Retinal pigment epithelial cell (primary cell): ENCODE measurements at regions not wholly inside any gene's neighbourhood (a gene's known extent, or its start where the extent isn't known, plus 50 kb on each side); places are given as distances from the start of the nearest gene placed in this dataset.

ENCODE experiments used
- DNase-seq: peaks from one replicate; pipeline ENCODE4 v3.0.0-alpha.2; 2010; ENCODE audit warnings: low read depth
- H3K4me3 ChIP-seq: 2 replicates; pipeline ENCODE4 v1.5.1; 2011; ENCODE audit warnings: mild to moderate bottlenecking, low read length, control low read depth, moderate library complexity
- TF ChIP-seq, protein P1 (sequence below): conservative IDR thresholded peaks from 2 replicates; pipeline ENCODE4 v1.5.1; 2011; ENCODE audit warnings: low read depth, low read length, control low read depth, inconsistent platforms

DNA sequence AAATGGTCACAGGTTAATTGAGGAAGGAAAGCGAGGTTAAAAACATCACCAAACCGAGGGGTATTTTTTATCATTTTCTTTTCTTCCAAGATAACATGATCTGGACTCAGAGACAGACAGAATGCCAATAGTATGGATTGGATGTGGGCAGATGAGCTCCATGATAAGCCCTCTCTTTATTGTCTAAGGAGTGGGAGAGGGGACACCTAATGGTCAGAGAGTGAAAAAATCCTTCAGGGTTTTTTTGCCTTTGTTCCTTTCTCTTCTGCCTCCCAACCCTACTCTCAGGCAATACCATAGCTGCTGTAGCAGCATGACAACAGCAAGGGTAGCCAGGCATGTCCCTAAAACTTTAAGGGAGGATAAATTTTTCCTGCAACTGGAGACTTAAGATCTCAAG is 94.7 kb downstream of the DIRAS2 start:
- DNase-seq: no peak
- TF ChIP-seq, protein P1, sequence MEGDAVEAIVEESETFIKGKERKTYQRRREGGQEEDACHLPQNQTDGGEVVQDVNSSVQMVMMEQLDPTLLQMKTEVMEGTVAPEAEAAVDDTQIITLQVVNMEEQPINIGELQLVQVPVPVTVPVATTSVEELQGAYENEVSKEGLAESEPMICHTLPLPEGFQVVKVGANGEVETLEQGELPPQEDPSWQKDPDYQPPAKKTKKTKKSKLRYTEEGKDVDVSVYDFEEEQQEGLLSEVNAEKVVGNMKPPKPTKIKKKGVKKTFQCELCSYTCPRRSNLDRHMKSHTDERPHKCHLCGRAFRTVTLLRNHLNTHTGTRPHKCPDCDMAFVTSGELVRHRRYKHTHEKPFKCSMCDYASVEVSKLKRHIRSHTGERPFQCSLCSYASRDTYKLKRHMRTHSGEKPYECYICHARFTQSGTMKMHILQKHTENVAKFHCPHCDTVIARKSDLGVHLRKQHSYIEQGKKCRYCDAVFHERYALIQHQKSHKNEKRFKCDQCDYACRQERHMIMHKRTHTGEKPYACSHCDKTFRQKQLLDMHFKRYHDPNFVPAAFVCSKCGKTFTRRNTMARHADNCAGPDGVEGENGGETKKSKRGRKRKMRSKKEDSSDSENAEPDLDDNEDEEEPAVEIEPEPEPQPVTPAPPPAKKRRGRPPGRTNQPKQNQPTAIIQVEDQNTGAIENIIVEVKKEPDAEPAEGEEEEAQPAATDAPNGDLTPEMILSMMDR: no peak
- H3K4me3 ChIP-seq: no peak overlapping the region

DNA sequence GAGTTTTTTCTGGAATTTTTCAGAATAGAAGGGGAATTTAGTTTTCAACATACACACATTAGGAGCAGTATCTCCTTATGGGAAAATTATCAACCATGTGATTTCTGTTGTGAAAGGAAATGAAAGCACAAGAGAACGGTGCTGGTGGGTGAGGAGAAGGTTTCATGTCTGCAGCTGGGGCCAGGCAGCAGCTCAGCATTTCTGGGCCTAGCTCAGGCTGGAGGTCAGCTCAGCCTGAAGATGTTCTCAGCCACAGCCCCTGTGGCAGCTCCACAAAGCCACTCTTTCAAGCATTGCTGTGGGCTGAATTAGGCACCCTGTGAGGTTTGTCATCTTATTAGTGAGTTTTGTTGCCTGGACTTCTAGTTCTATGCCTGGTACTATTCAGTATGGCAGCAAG is 90.3 kb downstream of the DIRAS2 start:
- TF ChIP-seq, protein P1: no peak
- DNase-seq: no peak
- H3K4me3 ChIP-seq: no peak overlapping the region

DNA sequence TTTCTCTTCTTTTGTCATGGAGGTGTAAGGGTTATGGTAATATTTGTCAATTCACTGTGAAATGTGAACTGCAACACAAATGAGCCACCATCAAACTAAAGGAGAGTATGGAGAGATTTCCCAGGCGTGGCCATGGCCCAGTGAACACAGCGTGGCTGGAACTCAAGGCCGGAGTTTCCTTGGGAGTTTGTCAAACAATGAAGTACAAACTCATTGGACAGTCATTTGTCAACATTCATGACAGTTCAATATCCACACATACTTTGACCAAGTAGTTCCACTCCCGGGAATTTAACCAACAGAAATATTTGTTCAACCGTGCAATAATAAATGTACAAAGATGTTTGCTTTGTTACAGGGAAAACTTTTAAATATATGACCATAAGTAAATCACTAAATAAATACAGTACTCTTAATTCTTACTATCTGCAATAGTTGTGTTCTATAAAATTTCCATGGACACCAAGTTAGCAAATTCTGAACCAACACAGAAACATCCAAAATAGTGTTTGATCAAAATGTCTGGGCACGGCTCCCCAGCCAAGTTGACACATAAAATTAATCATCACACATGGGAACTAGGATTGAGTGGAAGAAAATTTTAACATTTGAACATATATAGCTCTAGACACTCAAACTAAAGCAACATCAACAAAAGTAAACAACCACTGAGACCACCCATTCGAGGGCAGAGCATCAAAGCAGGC is 87.1 kb downstream of the DIRAS2 start:
- TF ChIP-seq, protein P1: no peak
- no peak for DNase-seq
- no peak overlapping the region for H3K4me3 ChIP-seq

DNA sequence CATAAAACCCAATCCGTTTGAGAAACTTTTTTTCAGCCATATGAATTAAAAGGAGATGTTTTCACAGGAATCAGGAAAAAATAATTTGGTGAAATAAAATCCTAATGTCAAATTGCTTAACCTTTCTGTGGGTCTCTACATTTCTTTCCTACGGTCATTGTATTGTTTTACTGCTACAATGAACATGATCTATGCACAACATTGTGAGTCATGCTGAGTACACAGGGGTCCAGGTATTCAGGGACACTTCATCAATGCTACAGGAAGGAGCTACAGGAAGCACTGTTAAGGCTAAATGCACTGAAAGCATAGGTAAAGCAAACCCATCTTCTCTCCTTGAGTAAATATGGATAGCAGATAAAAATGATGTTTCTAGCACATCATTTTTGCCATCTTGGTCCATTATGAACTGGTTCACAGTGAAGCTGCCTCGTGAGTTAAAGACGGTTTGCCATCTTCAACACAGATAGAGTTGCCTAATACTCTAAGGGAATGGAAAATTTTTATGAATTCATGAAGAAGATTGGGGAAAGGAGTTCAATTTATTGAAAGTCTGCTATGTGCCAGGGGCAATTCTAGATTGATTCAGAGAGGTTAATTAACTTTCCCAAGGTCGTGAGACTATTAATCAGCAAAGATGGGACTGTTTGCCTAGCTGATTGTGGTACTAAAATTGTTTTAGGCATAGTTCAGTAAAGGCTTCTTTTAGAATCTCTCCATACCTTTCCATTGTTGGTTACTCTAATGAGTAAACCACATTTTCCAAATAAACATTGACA is 85.5 kb downstream of the DIRAS2 start:
- no peak for DNase-seq

DNA sequence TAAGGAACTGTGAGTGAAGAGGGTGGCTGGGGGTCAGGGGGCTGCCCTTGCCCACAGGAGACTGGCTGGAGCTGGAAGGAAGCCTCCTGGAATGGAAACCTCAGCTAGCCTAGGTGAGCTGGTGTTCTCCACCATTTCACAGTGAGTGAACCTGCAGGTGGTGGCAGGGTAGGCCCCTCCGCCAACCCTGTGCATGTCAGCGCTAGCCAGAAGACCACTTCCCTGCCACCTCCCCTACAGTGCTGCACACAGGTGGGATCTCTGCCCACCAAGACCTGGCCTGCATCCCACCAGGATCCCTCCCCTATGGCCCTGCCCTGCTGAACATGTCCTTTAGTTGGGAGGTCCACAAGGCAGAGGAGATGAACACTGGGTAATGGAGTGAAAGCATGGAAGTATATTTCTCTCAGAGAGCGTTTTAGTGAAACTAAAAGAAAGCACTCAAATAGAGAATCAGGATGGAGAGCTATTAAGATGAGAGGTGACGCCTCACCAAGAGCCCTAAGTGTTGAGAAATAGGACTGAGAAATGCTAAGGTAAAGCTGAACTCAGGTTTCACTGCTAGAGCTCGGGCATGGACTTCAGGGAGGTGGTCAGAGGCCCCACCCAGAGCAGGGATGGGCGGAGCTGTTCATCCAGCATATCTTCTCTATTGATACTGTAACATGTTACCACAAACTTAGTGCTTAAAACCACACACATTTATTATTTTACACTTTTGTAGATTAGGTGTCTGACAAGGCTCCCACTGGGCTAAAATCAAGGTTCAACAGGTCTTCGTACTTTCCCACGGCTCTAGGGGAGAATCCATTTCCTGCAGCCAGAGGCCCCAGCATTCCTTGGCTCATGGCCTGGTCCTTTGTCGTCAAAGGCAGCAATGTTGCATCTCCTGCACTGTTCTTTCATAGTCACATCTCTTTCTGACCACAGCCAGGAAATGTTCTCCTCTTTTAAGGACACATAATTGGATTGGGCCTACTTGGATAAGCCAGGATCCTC is 83.2 kb downstream of the DIRAS2 start:
- H3K4me3 ChIP-seq: no peak overlapping the region
- TF ChIP-seq, protein P1: no peak
- DNase-seq: no peak

More for the DNA sequence above, 85.5 kb downstream of the DIRAS2 start:
- TF ChIP-seq, protein P1: no peak
- no peak overlapping the region for H3K4me3 ChIP-seq
